Left renal cortex interstitium (tissue), 4 donors: ENCODE measurements at regions not wholly inside any gene's neighbourhood (a gene's known extent, or its start where the extent isn't known, plus 50 kb on each side); places are given as distances from the start of the nearest gene placed in this dataset.
"Not testable (repeated sequence)": the region's sequence is repeated elsewhere in the genome, so short reads cannot be mapped to it uniquely, and the experiment has no call there.

Experiments
- DNase-seq, 4 donors: peaks; one replicate each; pipeline ENCODE4 v3.0.0-alpha.2; 2013; ENCODE audit warnings: low read depth in 4 of 4, low spot score in 2 of 4, missing footprints in 1 of 4

DNA sequence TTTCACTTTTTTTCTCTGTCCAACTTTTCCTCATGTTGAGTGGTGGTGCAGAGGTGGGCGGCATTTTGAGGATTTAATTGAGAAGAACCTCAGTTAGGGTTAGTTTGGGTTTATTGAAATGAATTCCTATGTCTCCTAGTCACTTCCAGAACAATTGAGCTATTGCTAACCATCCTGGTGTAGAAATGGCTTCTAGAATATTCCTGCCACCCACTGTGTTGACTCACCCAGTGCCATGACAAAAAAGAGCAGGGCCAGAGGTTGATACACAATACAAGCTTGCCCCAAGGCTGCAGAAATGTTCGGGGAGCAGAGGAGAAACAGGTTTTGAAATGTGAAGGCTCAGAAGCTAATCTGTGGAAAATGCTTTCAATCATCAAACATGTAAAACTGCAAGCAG is 167.1 kb upstream of the TRIB2 start:
- DNase-seq = no peak

DNA sequence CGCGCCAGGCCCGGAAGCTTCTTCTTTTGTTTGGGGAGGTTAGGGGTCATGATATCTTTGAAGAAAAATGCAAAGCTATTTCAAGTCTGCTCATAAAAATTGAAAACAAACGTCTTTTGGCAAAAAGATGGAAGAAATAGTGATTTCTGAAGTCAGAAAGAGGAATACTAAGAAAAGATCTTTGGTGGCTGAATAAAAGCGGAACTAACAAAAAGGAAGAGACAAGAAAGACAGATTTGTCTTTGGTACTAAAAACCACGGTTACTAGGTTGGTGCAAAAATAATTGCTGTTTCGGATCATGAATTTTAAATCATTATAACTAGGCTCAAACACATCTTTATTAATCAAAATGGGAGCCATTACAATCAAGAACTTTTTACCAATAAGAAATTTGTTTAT is 164.6 kb upstream of the TRIB2 start:
- no peak for DNase-seq

DNA sequence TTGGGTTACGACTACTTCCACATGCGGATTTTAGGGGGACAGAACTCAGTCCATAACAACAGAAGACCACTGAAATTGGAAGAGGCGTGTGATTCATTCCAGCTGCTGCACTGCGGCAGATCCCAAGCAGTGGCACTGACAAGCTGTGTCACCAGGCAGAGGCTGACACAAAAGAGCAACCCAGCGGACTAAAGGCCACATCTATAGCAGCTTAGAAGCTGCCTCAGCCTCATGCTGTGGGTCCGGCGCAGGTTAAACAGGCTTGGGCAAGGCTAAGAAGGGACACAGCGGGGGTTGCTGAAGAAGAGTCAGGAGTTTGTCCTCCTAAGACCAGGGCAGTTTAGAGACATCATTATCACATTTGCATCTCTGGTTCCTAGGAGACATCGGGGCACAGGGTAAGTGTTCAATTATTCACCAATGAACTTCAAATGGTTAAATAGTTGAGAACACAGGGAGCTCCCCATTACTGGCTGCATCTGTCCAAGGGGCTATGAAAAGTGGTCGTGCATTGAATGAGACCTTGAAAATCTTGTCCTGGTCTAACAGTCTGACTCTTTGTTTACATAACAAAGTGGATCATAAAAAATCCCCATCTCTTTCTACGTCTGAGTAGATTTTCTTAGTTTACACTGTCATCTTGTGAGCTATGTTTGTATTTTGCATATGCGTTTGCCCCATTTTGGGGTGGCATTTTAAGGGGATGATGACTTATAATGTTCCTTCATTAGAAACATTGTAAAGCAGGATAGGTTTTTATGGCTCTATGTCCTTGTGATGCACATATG is 162.3 kb upstream of the TRIB2 start:
- DNase-seq = no peak

DNA sequence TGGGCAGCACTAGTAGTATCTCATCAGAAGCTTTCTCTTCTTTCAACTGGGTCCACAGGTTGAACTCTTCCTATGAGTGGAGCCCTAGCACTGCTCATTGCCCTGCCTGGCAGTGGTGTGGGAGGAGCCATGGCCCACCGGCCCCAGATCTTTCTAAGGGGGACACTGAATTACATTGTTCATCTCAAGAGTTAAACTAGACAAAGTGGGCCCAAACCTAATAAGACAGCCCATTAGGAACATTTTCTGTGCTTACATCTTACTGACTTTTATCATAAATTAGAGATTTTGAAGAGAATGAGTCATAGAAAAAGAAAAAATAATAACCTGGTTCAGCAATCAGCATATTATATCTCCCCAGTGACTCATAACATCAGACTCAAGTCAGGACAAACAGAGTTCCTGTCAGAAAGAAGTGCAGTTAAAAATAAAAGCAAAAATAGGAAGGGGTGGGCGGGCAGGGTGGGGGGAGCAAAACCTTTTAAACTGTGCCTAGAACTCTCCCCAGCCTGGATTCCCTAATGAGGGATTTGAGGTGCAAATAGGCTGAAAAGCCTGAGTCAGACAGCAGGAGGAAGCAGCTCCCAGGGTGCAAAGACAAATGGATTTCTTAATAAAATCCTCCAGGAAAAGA is 161.6 kb upstream of the TRIB2 start:
- no peak for DNase-seq

DNA sequence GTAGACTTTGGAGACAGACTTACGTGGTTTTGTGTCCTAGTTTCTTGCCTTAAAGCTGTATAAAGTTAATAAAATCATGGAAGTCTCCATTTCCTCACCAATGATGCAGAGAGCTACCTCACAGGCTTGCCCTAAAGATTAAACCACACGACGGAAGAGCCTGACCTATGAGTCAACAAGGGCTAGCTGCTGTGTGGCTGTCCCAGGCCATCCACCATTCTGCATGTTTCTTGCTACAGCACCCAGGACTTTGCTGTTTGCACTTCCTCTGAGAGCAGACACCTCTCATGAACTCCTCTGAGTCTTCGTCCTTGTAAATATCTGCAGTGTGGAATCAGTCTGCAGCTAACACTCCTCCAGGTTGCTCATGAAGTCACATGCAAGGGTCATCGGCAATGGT is 160.0 kb upstream of the TRIB2 start:
- DNase-seq = no peak

DNA sequence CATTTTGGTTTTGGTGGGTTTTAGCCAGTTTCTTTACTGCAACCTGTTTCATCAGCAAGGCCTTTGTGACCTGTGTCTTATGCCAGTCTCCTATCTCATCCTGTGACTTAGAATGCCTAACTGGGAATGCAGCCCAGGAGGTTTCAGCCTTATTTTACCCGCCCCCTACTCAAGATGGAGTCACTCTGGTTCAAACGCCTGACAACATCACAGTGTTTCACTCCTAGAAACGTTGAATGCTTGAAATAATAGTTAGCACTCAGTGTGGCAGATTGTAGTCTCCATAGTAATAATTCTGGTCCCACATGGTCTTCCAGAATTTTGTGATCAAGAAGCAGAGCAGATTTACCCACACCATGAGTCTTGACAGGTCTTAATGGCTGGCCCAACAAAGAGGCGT is 159.0 kb upstream of the TRIB2 start:
- DNase-seq = no peak

DNA sequence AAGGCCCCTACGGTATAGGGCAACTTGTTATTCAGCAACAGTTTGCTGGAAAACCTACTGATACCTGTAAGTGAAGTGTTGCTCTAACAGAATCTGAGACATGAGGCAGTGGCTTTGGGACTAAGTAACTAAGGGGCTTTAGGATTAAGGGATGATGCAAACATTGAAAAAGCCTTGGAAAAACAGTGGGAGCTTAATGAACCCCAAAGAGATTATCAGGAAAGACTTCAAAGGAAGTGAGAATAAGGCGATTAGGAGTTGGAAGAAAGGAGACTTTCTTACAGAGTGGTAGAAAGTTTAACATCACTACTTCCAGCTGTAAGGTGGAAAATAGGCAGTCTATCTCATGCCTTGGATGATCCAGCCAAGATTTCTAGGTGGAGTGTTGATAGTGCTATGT is 158.2 kb upstream of the TRIB2 start:
- no peak for DNase-seq

DNA sequence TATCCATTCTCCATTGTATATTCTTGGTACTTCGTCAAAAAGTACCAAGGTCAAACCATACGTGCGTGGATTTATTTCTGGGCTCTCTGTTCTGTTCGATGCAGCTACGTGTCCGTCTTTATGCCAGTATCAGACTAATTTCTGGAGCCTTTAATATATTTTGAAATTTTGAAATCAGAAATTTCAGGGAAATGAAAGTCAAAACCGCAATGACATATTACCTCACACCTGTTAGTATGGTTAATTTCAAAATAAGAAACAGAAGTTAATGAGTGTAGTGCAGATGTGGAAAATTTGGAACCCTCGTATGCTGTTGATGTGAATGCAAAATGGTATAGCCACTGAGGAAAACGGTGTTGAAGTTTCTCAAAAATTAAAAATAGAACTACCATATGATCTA is 156.1 kb upstream of the TRIB2 start:
- DNase-seq = no peak

DNA sequence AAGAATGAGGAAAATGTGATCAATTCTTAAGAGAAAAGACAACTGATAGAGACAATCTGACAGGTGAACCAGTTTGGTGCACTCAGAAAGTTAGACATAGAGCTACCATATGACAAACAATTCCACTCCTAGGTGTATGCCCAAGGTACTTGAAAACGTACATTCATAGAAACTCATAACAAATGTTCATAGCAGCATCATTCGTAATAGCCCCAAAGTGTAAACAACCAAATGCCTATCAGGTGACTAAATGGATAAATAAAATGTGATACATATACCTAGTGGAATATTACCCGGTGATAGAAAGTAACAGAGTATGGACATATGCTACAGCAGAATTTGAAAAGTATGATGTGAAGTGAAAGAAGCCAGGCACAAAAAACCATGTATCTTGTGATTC is 149.3 kb upstream of the TRIB2 start:
- DNase-seq = no peak

DNA sequence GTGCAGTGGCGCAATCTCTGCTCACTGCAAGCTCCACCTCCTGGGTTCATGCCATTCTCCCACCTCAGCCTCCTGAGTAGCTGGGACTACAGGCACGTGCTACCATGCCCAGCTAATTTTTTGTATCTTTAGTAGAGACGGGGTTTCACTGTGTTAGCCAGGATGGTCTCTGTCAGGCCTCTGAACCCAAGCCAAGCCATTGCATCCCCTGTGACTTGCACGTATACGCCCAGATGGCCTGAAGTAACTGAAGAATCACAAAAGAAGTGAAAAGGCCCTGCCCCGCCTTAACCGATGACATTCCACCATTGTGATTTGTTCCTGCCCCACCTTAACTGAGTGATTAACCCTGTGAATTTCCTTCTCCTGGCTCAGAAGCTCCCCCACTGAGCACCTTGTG is 147.2 kb upstream of the TRIB2 start:
- not testable (repeated sequence) for DNase-seq

DNA sequence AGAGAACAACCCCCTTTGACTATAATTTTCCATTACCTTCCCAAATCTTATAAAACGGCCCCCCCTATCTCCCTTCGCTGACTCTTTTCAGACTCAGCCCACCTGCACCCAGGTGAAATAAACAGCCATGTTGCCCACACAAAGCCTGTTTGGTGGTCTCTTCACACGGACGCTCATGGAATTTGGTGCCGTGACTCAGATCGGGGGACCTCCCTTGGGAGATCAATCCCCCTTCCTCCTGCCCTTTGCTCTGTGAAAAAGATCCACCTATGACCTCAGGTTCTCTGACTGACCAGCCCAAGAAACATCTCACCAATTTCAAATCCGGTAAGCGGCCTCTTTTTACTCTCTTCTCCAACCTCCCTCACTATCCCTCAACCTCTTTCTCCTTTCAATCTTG is 146.8 kb upstream of the TRIB2 start:
- not testable (repeated sequence) for DNase-seq

DNA sequence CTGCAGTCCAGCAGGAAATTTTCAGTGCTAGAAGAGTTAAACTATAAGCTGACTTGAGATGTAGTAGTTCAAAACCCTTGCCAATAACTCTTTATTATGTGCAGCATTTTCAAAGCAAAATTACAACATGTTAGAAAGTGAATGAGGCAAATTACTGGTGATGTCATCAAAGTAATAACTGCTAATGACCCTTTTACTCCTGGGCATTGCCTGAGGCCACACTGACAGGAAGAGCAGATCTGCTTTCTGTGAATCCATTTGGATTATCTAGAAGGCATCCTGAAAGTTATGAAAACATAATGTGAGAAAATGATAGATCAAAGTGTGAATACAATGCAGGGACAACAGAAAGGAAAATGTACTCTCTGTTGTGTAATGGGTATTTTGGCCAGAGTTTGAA is 139.6 kb upstream of the TRIB2 start:
- DNase-seq = no peak

DNA sequence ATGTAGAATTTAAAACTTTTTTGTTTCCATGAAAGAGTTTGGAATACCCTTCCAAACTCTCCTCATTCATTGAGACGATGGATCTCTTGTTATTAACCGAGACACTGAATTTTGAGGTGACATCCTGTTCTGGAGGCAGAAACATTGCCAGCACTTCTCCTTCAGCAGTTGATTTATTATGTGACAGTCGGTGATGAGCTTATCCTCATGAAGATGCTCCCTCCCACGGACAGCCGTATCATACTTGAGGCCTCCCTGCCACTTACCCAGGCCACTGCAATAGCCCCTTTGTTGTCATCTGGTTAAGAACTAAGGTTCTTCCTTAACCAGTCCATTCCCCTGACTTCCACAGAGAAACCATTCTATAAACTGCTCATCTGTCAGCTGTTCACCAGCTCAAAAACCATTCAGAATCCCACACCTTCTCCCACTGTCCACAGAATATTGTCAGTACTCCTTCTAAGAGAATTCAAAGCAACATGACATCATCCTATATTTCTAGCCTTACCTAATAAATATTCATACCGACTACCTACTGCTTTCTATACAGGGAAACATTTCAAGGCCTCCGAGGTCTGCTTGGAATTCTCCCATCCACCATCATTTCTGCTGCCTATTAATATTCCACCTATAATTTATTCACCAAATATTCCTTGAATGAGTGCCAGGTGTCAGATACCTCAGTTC is 139.0 kb upstream of the TRIB2 start:
- DNase-seq = no peak

DNA sequence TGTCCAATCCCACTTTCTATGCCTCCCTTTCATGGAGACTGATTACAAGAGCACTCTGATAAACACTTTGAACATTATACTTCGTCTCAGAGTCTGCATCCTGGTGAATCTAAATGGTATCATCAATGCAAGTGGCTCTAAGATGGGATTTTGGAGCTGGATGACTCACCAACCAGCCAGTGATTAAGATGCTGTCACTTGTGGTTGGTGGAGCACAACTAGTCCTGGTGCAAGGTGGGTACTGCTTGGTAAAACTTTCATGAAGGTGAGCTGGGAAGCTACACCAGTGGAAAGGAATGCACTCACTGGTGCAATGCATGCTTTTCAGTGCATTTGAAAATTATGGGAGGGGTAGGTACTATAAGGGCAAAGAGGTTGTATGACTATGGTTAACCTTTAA is 137.7 kb upstream of the TRIB2 start:
- no peak for DNase-seq

DNA sequence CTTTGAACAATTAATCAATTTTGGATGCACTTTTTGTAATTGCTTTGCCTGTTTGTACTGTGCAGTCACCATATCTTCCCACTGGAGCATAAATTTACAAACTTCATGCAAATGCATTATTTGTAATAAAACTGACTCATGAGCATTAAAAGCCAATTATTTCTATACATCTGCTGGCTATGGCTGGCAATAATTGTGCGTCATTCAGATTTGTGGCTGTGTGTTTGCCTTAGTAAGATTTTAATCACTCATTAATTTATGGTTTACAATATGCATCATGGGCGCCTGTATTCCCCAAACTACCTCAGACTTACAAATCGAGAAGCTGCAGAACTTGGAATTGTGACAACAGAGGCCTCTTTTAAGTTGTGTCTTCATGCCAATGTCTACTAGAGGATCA is 132.4 kb upstream of the TRIB2 start:
- no peak for DNase-seq

DNA sequence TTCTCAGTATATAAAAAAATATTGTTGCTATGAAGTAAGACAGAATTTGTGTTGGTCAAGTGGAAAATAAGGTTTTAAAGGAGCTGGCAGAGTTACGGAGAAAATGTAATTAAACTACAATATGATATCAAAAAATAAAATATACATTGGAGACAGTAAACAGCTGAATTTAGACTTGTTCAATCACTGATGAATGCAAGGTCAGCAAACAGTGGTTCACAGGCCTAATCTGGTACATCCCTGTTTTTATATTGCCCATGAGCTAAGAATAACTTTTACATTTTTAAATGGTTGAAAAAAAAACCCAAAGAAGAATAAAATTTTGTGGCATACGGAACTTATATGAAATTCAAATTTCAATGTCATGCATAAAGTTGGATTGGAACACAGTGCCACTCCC is 131.0 kb upstream of the TRIB2 start:
- DNase-seq = no peak

DNA sequence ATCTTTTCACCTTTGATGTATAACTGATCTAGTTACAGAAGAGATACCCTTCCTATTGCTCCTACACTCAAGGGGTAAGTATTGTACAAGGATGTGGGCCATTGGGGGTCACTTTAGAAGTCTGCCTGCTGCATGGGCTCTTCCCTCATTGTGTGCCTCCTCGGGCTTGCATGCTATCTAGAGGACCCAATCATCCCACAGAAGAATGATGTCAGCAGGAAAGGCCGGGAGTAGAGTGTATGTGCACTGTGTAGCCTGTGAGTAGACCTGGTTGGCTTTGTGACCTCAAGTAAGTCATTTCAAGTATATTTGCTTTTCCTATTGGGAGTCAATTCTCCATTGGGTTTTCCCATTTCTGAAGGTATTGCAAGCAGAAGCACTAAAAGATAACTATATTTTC is 129.5 kb upstream of the TRIB2 start:
- no peak for DNase-seq

DNA sequence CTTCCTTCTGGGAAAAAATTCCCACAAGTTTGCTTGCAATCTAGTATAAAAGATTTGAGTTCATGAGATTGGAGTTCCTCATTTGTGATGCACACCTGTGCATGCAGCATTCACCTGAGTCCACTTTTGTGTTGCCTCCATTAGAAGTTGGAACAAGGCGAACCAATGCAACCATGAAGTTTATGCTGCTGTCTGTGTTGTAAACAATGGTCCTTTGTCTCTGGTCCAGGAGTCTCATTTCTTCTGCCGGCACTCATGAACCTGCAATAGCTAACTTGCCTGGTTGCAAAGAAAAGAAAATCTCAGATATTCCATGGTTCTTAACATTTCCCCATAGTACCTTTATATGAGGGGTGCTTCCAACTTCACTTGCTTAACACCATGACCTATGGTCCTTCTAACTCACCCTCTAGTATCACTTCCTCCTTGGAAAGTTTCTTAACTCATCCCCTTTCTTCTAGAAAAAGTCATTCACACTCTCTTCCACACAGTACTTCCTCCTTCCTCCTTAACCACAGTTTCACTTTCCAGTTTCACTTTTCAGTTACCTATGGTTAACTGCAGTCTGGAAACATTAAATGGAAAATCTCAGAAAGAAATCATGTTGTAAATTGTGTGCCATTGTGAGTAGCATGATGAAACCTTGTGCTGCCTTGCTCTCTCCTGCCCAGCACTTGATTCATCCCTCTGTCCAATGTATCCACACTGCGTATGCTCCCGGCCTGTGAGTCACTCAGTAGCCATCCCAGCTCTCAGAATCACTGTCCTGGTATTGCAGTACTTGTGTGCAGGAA is 128.8 kb upstream of the TRIB2 start:
- no peak for DNase-seq

DNA sequence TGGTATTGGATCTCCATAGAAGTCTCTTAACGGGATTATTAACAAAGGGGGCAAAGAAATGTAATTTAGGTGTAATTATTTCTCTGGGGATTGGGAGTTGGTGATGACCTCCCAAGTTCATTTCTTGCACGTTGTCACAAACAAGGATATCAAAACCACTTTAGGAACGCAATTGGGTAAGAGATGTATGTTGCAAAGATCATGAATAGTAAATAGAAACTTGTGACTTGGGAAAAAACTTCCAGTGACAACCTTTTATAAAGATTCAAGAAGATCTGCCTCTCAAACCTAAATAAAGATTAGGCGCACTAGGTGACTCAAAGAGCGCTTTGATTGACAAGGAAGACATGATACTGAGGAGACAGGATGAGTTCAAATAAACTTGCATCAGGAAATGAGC is 127.8 kb upstream of the TRIB2 start:
- DNase-seq = no peak

DNA sequence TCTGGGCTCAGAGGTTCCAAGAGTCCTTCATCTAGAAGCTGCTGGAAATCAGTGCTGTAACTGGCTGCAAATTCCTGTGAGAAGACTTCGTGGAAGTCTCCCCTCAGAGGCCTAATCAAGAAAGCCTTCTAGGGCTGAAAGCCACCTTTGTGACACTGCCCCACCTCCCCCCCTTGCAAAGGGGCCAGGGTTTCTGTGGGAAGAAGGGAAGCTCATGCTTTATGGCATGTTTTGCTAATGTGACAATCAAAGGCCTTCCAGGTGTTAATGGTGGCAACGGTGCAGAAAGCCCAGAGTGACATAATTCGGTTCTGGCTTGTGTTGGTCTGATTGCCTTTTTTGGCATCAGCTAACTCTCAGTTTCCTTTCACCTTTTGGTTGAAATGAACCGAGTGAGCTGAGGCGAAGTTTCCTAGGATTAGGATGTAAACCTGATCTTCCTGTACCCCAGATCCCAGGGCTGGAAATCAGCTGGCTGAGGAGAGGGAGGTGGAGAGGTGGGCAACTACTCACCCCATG is 126.9 kb upstream of the TRIB2 start:
- DNase-seq = no peak

DNA sequence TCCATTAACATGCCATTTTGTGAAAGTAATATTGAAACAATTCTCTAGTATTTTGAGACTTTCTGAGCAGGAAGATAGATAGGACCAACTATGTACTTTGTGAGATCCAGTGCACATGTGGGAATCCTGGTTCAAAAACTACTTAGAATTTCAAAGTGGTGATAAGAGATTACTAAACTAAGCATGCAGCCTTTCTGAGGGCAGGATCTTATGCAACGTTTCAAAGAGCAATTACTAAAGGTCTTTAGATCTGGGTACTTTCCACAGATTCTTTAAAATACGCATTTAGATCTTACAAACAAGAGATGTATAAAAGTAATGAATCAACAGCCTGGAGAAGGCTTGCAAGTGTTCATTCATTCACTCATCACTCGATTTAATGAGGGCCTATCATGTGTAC is 124.4 kb upstream of the TRIB2 start:
- DNase-seq = no peak
